HEK293 (cell line): ENCODE measurements at regions not wholly inside any gene's neighbourhood (a gene's known extent, or its start where the extent isn't known, plus 50 kb on each side); places are given as distances from the start of the nearest gene placed in this dataset.

ENCODE experiments used
- CTCF ChIA-PET: fragments of 350-600 bp; formaldehyde crosslinking; extraction: SDS; loops from one replicate; lab custom pipeline; 2021; ENCODE audit warnings: antibody characterized with exemption; lab: Yijun Ruan, JAX
- POLR2A ChIA-PET: fragments of 300-600 bp; formaldehyde crosslinking; extraction: SDS; loops from one replicate; lab custom pipeline; 2020; ENCODE audit warnings: antibody characterized with exemption, inconsistent platforms; lab: Yijun Ruan, JAX
- H3K27ac ChIP-seq: fragments of 200-500 bp; sonication (Bioruptor generic); 2 replicates; pipeline ENCODE4 v1.5.1; 2014; ENCODE audit warnings: low read depth, low read length, control low read depth, inconsistent platforms; ENCODE audit errors: extremely low read depth
- H3K36me3 ChIP-seq, 2 experiments: fragments of 200-500 bp in 1 of 2; sonication (Bioruptor generic) in 1 of 2; 1 replicate in 1 of 2; 2 replicates in 1 of 2; pipeline ENCODE4 v1.5.1; 2014 to 2017; ENCODE audit warnings: inconsistent platforms in 2 of 2, low read length in 2 of 2; ENCODE audit not compliant: control insufficient read depth in 2 of 2, insufficient read depth in 1 of 2
- H3K4me1 ChIP-seq: fragments of 200-500 bp; sonication (Bioruptor generic); 2 replicates; pipeline ENCODE4 v1.5.1; 2014; ENCODE audit warnings: mild to moderate bottlenecking, low read length, inconsistent platforms; ENCODE audit not compliant: control insufficient read depth, insufficient read depth
- H3K4me3 ChIP-seq: 2 replicates; pipeline ENCODE4 v1.5.1; 2011; ENCODE audit warnings: low read depth, mild to moderate bottlenecking, control low read depth, low read length, moderate library complexity
- H3K9me3 ChIP-seq: fragments of 200-500 bp; sonication (Bioruptor generic); 2 replicates; pipeline ENCODE4 v1.5.1; 2014; ENCODE audit warnings: low read depth, low read length, inconsistent platforms; ENCODE audit not compliant: control insufficient read depth, insufficient read depth
- ELK4 ChIP-seq: IDR thresholded peaks from 2 replicates; pipeline ENCODE4 v1.6.1; 2011; ENCODE audit warnings: mild to moderate bottlenecking, low read depth, low read length, borderline replicate concordance
- GLI4 ChIP-seq: fragments of 450-650 bp; formaldehyde crosslinking; IDR thresholded peaks from 2 replicates; pipeline ENCODE4 v1.5.1; 2016; ENCODE audit warnings: missing biosample characterization, missing genetic modification characterization
- WT1 ChIP-seq: fragments of 450-650 bp; formaldehyde crosslinking; IDR thresholded peaks from 2 replicates; pipeline ENCODE4 v1.5.1; 2016; ENCODE audit warnings: missing biosample characterization, missing genetic modification characterization
- ZBTB20 ChIP-seq: fragments of 450-650 bp; formaldehyde crosslinking; IDR thresholded peaks from 2 replicates; pipeline ENCODE4 v1.5.1; 2016; ENCODE audit warnings: missing biosample characterization, missing genetic modification characterization
- ZBTB6 ChIP-seq: fragments of 450-650 bp; formaldehyde crosslinking; IDR thresholded peaks from 2 replicates; pipeline ENCODE4 v1.5.1; 2017; ENCODE audit warnings: missing biosample characterization, missing genetic modification characterization
- ZNF16 ChIP-seq: fragments of 450-650 bp; formaldehyde crosslinking; IDR thresholded peaks from 2 replicates; pipeline ENCODE4 v1.5.1; 2016; ENCODE audit warnings: low read depth, missing biosample characterization, missing genetic modification characterization
- ZNF175 ChIP-seq: fragments of 450-650 bp; formaldehyde crosslinking; IDR thresholded peaks from 2 replicates; pipeline ENCODE4 v1.5.1; 2016; ENCODE audit warnings: missing biosample characterization, missing genetic modification characterization
- ZNF211 ChIP-seq: fragments of 450-650 bp; formaldehyde crosslinking; IDR thresholded peaks from 2 replicates; pipeline ENCODE4 v1.5.1; 2016; ENCODE audit warnings: low read depth, missing biosample characterization, missing genetic modification characterization
- ZNF221 ChIP-seq: fragments of 450-650 bp; formaldehyde crosslinking; IDR thresholded peaks from 2 replicates; pipeline ENCODE4 v1.5.1; 2017; ENCODE audit warnings: missing biosample characterization, missing genetic modification characterization, borderline replicate concordance
- ZNF239 ChIP-seq: fragments of 450-650 bp; formaldehyde crosslinking; IDR thresholded peaks from 2 replicates; pipeline ENCODE4 v1.5.1; 2016; ENCODE audit warnings: missing biosample characterization, missing genetic modification characterization
- ZNF26 ChIP-seq: fragments of 450-650 bp; formaldehyde crosslinking; IDR thresholded peaks from 2 replicates; pipeline ENCODE4 v1.5.1; 2016; ENCODE audit warnings: missing biosample characterization, missing genetic modification characterization
- ZNF324 ChIP-seq: fragments of 450-650 bp; formaldehyde crosslinking; IDR thresholded peaks from 2 replicates; pipeline ENCODE4 v1.5.1; 2016; ENCODE audit warnings: missing biosample characterization, missing genetic modification characterization
- ZNF362 ChIP-seq: fragments of 450-650 bp; formaldehyde crosslinking; IDR thresholded peaks from 2 replicates; pipeline ENCODE4 v1.5.1; 2016; ENCODE audit warnings: missing biosample characterization, missing genetic modification characterization
- ZNF501 ChIP-seq: fragments of 450-650 bp; formaldehyde crosslinking; IDR thresholded peaks from 2 replicates; pipeline ENCODE4 v1.5.1; 2016; ENCODE audit warnings: missing biosample characterization, missing genetic modification characterization
- ZNF518A ChIP-seq: fragments of 450-650 bp; formaldehyde crosslinking; conservative IDR thresholded peaks from 2 replicates; pipeline ENCODE4 v1.5.1; 2016; ENCODE audit warnings: low read depth, missing biosample characterization, missing genetic modification characterization
- ZNF529 ChIP-seq: fragments of 450-650 bp; formaldehyde crosslinking; IDR thresholded peaks from 2 replicates; pipeline ENCODE4 v1.5.1; 2017; ENCODE audit warnings: missing genetic modification characterization, missing biosample characterization; ENCODE audit not compliant: insufficient replicate concordance
- ZNF549 ChIP-seq: fragments of 450-650 bp; IDR thresholded peaks from 2 replicates; pipeline ENCODE4 v1.5.1; 2018; ENCODE audit warnings: missing biosample characterization, missing genetic modification characterization, mild to moderate bottlenecking, inconsistent platforms, moderate library complexity
- ZNF585B ChIP-seq: fragments of 450-650 bp; formaldehyde crosslinking; IDR thresholded peaks from 2 replicates; pipeline ENCODE4 v1.5.1; 2016; ENCODE audit warnings: missing biosample characterization, missing genetic modification characterization
- ZNF596 ChIP-seq: fragments of 450-650 bp; IDR thresholded peaks from 2 replicates; pipeline ENCODE4 v1.5.0; 2018; ENCODE audit warnings: missing biosample characterization, mild to moderate bottlenecking, missing genetic modification characterization, moderate library complexity
- ZNF600 ChIP-seq: fragments of 450-650 bp; formaldehyde crosslinking; IDR thresholded peaks from 2 replicates; pipeline ENCODE4 v1.5.1; 2016; ENCODE audit warnings: missing biosample characterization, missing genetic modification characterization
- ZNF623 ChIP-seq: fragments of 450-650 bp; formaldehyde crosslinking; IDR thresholded peaks from 2 replicates; pipeline ENCODE4 v1.5.1; 2016; ENCODE audit warnings: missing biosample characterization, missing genetic modification characterization
- ZNF701 ChIP-seq: fragments of 450-650 bp; formaldehyde crosslinking; IDR thresholded peaks from 2 replicates; pipeline ENCODE4 v1.5.1; 2016; ENCODE audit warnings: missing biosample characterization, missing genetic modification characterization
- ZNF704 ChIP-seq: fragments of 450-650 bp; formaldehyde crosslinking; IDR thresholded peaks from 2 replicates; pipeline ENCODE4 v1.5.1; 2016; ENCODE audit warnings: missing biosample characterization, missing genetic modification characterization
- ZNF747 ChIP-seq: fragments of 450-650 bp; formaldehyde crosslinking; IDR thresholded peaks from 2 replicates; pipeline ENCODE4 v1.5.1; 2016; ENCODE audit warnings: missing biosample characterization, missing genetic modification characterization
- ZNF768 ChIP-seq: fragments of 450-650 bp; formaldehyde crosslinking; IDR thresholded peaks from 2 replicates; pipeline ENCODE4 v1.5.1; 2018; ENCODE audit warnings: missing biosample characterization, mild to moderate bottlenecking, missing genetic modification characterization
- ZNF830 ChIP-seq: fragments of 450-650 bp; IDR thresholded peaks from 2 replicates; pipeline ENCODE4 v1.5.0; 2018; ENCODE audit warnings: missing biosample characterization, missing genetic modification characterization, low read depth, mild to moderate bottlenecking, moderate library complexity
- ZSCAN30 ChIP-seq: fragments of 450-650 bp; IDR thresholded peaks from 2 replicates; pipeline ENCODE4 v1.5.1; 2018; ENCODE audit warnings: missing biosample characterization, mild to moderate bottlenecking, missing genetic modification characterization, moderate library complexity

GRCh38 chr5:63894690-63895089, 67.6 kb downstream of the HTR1A start:
- H3K36me3 ChIP-seq: no peaks in the 10 kb centered on the region
- CTCF ChIA-PET: no interaction called here
- no peaks in the 10 kb centered on the region for H3K4me1 ChIP-seq
- POLR2A ChIA-PET: no interaction called here
- no peak overlapping the region for H3K4me3 ChIP-seq
- TF ChIP-seq ZNF704: no peak
- no peak for TF ChIP-seq ZNF701 (tag by site-specific recombination)
- TF ChIP-seq ZNF747: no peak
- TF ChIP-seq ZSCAN30 (tag by site-specific recombination): no peak
- TF ChIP-seq ZNF221 (tag by site-specific recombination): no peak
- no peak for TF ChIP-seq ZBTB6 (tag by site-specific recombination)
- TF ChIP-seq ZNF549 (tag by site-specific recombination): no peak
- no peak for TF ChIP-seq ZNF600 (tag by site-specific recombination)
- no peak for TF ChIP-seq ELK4
- TF ChIP-seq ZNF585B (tag by site-specific recombination): no peak
- no peak for TF ChIP-seq ZNF529 (tag by site-specific recombination)
- TF ChIP-seq ZNF211 (tag by site-specific recombination): no peak
- no peak for TF ChIP-seq ZNF623
- TF ChIP-seq ZNF768: no peak
- no peak for TF ChIP-seq ZNF324 (tag by site-specific recombination)
- no peak for TF ChIP-seq WT1 (tag by site-specific recombination)
- TF ChIP-seq ZNF501: no peak
- TF ChIP-seq ZNF26 (tag by site-specific recombination): no peak
- no peak for TF ChIP-seq ZNF830 (tag by site-specific recombination)
- TF ChIP-seq, all 188 proteins: peak for 0
- Histone ChIP-seq H3K27ac (no peak overlapping the region), H3K9me3 (no peaks in the 10 kb centered on the region)

- no peaks in the 10 kb centered on the region for H3K9me3 ChIP-seq
- H3K4me3 ChIP-seq: no peak overlapping the region
- H3K27ac ChIP-seq: no peak overlapping the region
- ChIA-PET POLR2A (no interaction called here), CTCF (no interaction called here)
- H3K36me3 ChIP-seq: no peaks in the 10 kb centered on the region
- no peaks in the 10 kb centered on the region for H3K4me1 ChIP-seq
- TF ChIP-seq ZBTB20 (tag by site-specific recombination) (no peak), GLI4 (tag by site-specific recombination) (no peak), ZNF701 (tag by site-specific recombination) (no peak), ZNF600 (tag by site-specific recombination) (no peak), ZNF16 (tag by site-specific recombination) (no peak), ZNF518A (tag by site-specific recombination) (no peak), ZNF596 (no peak), ZNF239 (no peak), ZNF362 (tag by site-specific recombination) (no peak), ZNF175 (tag by site-specific recombination) (no peak)
Observed at GRCh38 chr5:63878788-63879187, 83.5 kb downstream of the HTR1A start.
